GM23338 (cell line): ENCODE measurements at regions not wholly inside any gene's neighbourhood (a gene's known extent, or its start where the extent isn't known, plus 50 kb on each side); places are given as distances from the start of the nearest gene placed in this dataset.

Experiments
- ATAC-seq: fragments of 200-7000 bp; cut with Tn5 transposase; 3 replicates; pipeline ENCODE4 v1.9.1; 2020
- DNase-seq: peaks from one replicate; pipeline ENCODE4 v3.0.0-alpha.2; 2015; ENCODE audit warnings: low spot score
- H2AFZ ChIP-seq: fragments of 200-600 bp; sonication (generic); 2 replicates; pipeline ENCODE4 v1.8.0; 2016; ENCODE audit warnings: antibody characterized with exemption, mild to moderate bottlenecking, moderate library complexity
- H3F3A ChIP-seq: fragments of 200-600 bp; sonication (generic); replicated peaks from 2 replicates; pipeline ENCODE4 v1.8.0; 2017; ENCODE audit warnings: antibody characterized with exemption, mixed run types, low read depth
- H3K27ac ChIP-seq: fragments of 200-600 bp; sonication (generic); 2 replicates; pipeline ENCODE4 v1.6.1; 2016; ENCODE audit warnings: low read depth
- H3K27me3 ChIP-seq: fragments of 200-600 bp; sonication (generic); 2 replicates; pipeline ENCODE4 v1.8.0; 2016; ENCODE audit warnings: mild to moderate bottlenecking, mixed run types, moderate library complexity; ENCODE audit not compliant: insufficient read depth
- H3K36me3 ChIP-seq: fragments of 200-600 bp; sonication (generic); 2 replicates; pipeline ENCODE4 v1.8.0; 2016; ENCODE audit warnings: mild to moderate bottlenecking; ENCODE audit not compliant: insufficient read depth
- H3K4me1 ChIP-seq: fragments of 200-600 bp; sonication (generic); 2 replicates; pipeline ENCODE4 v1.8.0; 2016; ENCODE audit warnings: mild to moderate bottlenecking, moderate library complexity; ENCODE audit not compliant: insufficient read depth
- H3K4me2 ChIP-seq: fragments of 200-600 bp; sonication (generic); 2 replicates; pipeline ENCODE4 v1.7.1; 2017; ENCODE audit warnings: mixed run types
- H3K4me3 ChIP-seq: fragments of 200-600 bp; sonication (generic); 2 replicates; pipeline ENCODE4 v1.6.1; 2016; ENCODE audit warnings: mixed run types
- H3K79me2 ChIP-seq: fragments of 200-600 bp; sonication (generic); replicated peaks from 2 replicates; pipeline ENCODE4 v1.8.0; 2017; ENCODE audit warnings: mild to moderate bottlenecking; ENCODE audit not compliant: insufficient read depth
- H3K9me2 ChIP-seq: fragments of 200-600 bp; sonication (generic); 2 replicates; pipeline ENCODE4 v1.8.0; 2017; ENCODE audit not compliant: insufficient read depth
- H4K20me1 ChIP-seq: fragments of 200-600 bp; sonication (generic); replicated peaks from 2 replicates; pipeline ENCODE4 v1.8.0; 2017; ENCODE audit warnings: mild to moderate bottlenecking; ENCODE audit not compliant: insufficient read depth
- H3K27ac Mint-ChIP-seq: 2 replicates; pipeline ENCODE4 v1.8.0; 2020; ENCODE audit warnings: inconsistent platforms, mild to moderate bottlenecking, moderate library complexity, mixed read lengths
- H3K27me3 Mint-ChIP-seq: 3 replicates; pipeline ENCODE4 v1.8.0; 2022; ENCODE audit warnings: low read depth, mild to moderate bottlenecking, moderate library complexity, mixed read lengths, inconsistent platforms; ENCODE audit not compliant: insufficient read depth, poor library complexity
- H3K36me3 Mint-ChIP-seq: 3 replicates; pipeline ENCODE4 v1.8.0; 2021; ENCODE audit warnings: low read depth, mild to moderate bottlenecking, inconsistent platforms, moderate library complexity, mixed read lengths
- H3K4me1 Mint-ChIP-seq: 3 replicates; pipeline ENCODE4 v1.8.0; 2020; ENCODE audit warnings: mild to moderate bottlenecking, inconsistent platforms, mixed read lengths
- H3K4me3 Mint-ChIP-seq: 3 replicates; pipeline ENCODE4 v1.8.0; 2021; ENCODE audit warnings: moderate library complexity, mild to moderate bottlenecking, inconsistent platforms, mixed read lengths
- H3K9me3 Mint-ChIP-seq: 3 replicates; pipeline ENCODE4 v1.8.0; 2020; ENCODE audit warnings: moderate library complexity, mild to moderate bottlenecking, inconsistent platforms, mixed read lengths
- CREB1 ChIP-seq: fragments of 250-450 bp; sonication (Bioruptor Pico); IDR thresholded peaks from 2 replicates; pipeline ENCODE4 v1.5.0; 2020; ENCODE audit warnings: low read depth, mild to moderate bottlenecking, moderate library complexity
- CTCF ChIP-seq, 2 experiments: fragments of 200-600 bp in 1 of 2; sonication (generic) in 1 of 2; conservative IDR thresholded peaks; 2 replicates each; pipeline versions ENCODE4 v1.5.1 to v1.6.1; 2016 to 2017; ENCODE audit warnings: antibody characterized with exemption in 2 of 2, low read depth in 2 of 2, mild to moderate bottlenecking in 2 of 2, moderate library complexity in 1 of 2
- ETS1 ChIP-seq: IDR thresholded peaks from 2 replicates; pipeline ENCODE4 v1.6.1; 2016; ENCODE audit warnings: antibody characterized with exemption
- EZH2 ChIP-seq: fragments of 200-600 bp; sonication (generic); IDR thresholded peaks from one replicate; pipeline ENCODE4 v1.8.0; 2017; ENCODE audit warnings: antibody characterized with exemption, mild to moderate bottlenecking, low read depth; ENCODE audit not compliant: unreplicated experiment
- EZH2phosphoT487 ChIP-seq: fragments of 200-600 bp; sonication (generic); IDR thresholded peaks from one replicate; pipeline ENCODE4 v1.8.1; 2018; ENCODE audit warnings: antibody characterized with exemption; ENCODE audit not compliant: unreplicated experiment
- JUNB ChIP-seq: IDR thresholded peaks from one replicate; pipeline ENCODE4 v1.6.1; 2016; ENCODE audit warnings: antibody characterized with exemption; ENCODE audit not compliant: unreplicated experiment
- NANOG ChIP-seq: IDR thresholded peaks from 2 replicates; pipeline ENCODE4 v1.6.1; 2016; ENCODE audit warnings: antibody characterized with exemption, borderline replicate concordance
- POLR2AphosphoS5 ChIP-seq: IDR thresholded peaks from 2 replicates; pipeline ENCODE4 v1.6.1; 2016; ENCODE audit warnings: antibody characterized with exemption, low read depth
- REST ChIP-seq: IDR thresholded peaks from one replicate; pipeline ENCODE4 v1.6.1; 2018; ENCODE audit warnings: antibody characterized with exemption; ENCODE audit not compliant: unreplicated experiment
- STAT1 ChIP-seq: IDR thresholded peaks from one replicate; pipeline ENCODE4 v1.6.1; 2016; ENCODE audit warnings: antibody characterized with exemption; ENCODE audit not compliant: unreplicated experiment
- ZNF114 ChIP-seq: fragments of 250-450 bp; sonication (Bioruptor Pico); IDR thresholded peaks from 2 replicates; pipeline ENCODE4 v1.5.0; 2020; ENCODE audit warnings: mild to moderate bottlenecking, moderate library complexity
- ZNF331 ChIP-seq: fragments of 250-450 bp; sonication (Bioruptor Pico); IDR thresholded peaks from 2 replicates; pipeline ENCODE4 v1.5.0; 2020; ENCODE audit warnings: low read depth, mild to moderate bottlenecking, moderate library complexity

- Histone ChIP-seq H3K27ac (no peak overlapping the region), H3K27me3 (no peaks in the 10 kb centered on the region), H2AFZ (no peak overlapping the region), H3K4me3 (no peak overlapping the region), H3F3A (no peaks in the 10 kb centered on the region), H4K20me1 (no peaks in the 10 kb centered on the region), H3K4me1 (no peaks in the 10 kb centered on the region), H3K79me2 (no peaks in the 10 kb centered on the region), H3K4me2 (no peak overlapping the region), H3K36me3 (no peaks in the 10 kb centered on the region; the same call in 1 of the 2 replicates), H3K9me2 (no peaks in the 10 kb centered on the region)
- DNase-seq: no peak
- no peaks in the 10 kb centered on the region for H3K27me3 Mint-ChIP-seq
- H3K4me1 Mint-ChIP-seq: no peaks in the 10 kb centered on the region
- no peak overlapping the region for H3K27ac Mint-ChIP-seq
- ATAC-seq: no peak
- peaks cover 6% of the 10 kb centered on the region; the same call in 2 of the 3 replicates for H3K9me3 Mint-ChIP-seq
- H3K4me3 Mint-ChIP-seq: no peak overlapping the region
- H3K36me3 Mint-ChIP-seq: no peaks in the 10 kb centered on the region; the same call in 2 of the 3 replicates
- TF ChIP-seq CREB1 (CRISPR knock-in tag) (no peak), ETS1 (no peak), EZH2 (no peak), STAT1 (no peak), POLR2AphosphoS5 (no peak), EZH2phosphoT487 (no peak), REST (no peak), JUNB (no peak), ZNF331 (CRISPR knock-in tag) (no peak)
Measured at GRCh38 chr12:24049728-24050127, 100.3 kb upstream of the SOX5 start.

- Mint-ChIP-seq H3K36me3 (no peaks in the 10 kb centered on the region; the same call in 2 of the 3 replicates), H3K27me3 (no peaks in the 10 kb centered on the region), H3K4me3 (no peak overlapping the region), H3K4me1 (no peaks in the 10 kb centered on the region), H3K27ac (no peak overlapping the region), H3K9me3 (peaks cover 6% of the 10 kb centered on the region; the same call in 2 of the 3 replicates)
- Histone ChIP-seq H2AFZ (no peak overlapping the region), H3K4me1 (no peaks in the 10 kb centered on the region), H3K79me2 (no peaks in the 10 kb centered on the region), H3K9me2 (no peaks in the 10 kb centered on the region), H3K4me2 (no peak overlapping the region), H3F3A (no peaks in the 10 kb centered on the region), H3K27me3 (no peaks in the 10 kb centered on the region), H3K4me3 (no peak overlapping the region), H4K20me1 (no peaks in the 10 kb centered on the region), H3K27ac (no peak overlapping the region), H3K36me3 (no peaks in the 10 kb centered on the region; the same call in 1 of the 2 replicates)
- no peak for DNase-seq
- no peak for ATAC-seq
- TF ChIP-seq ZNF114 (no peak), STAT1 (no peak), EZH2 (no peak), CREB1 (CRISPR knock-in tag) (no peak), ZNF331 (CRISPR knock-in tag) (no peak), ETS1 (no peak), JUNB (no peak), EZH2phosphoT487 (no peak), CTCF (conservative IDR thresholded peaks at IDR 0.05; ENCODE audit: low read depth in 2 of 2) (no peak), NANOG (no peak), POLR2AphosphoS5 (no peak), REST (no peak)
Measured at GRCh38 chr12:24049101-24049500, 99.6 kb upstream of the SOX5 start.
